HEK293T (cell line): ENCODE measurements at regions not wholly inside any gene's neighbourhood (a gene's known extent, or its start where the extent isn't known, plus 50 kb on each side); places are given as distances from the start of the nearest gene placed in this dataset.
"Not testable (repeated sequence)": the region's sequence is repeated elsewhere in the genome, so short reads cannot be mapped to it uniquely, and the experiment has no call there.

ENCODE experiments used
- CTCF ChIA-PET: fragments of 350-600 bp; formaldehyde crosslinking; extraction: SDS; loops from one replicate; lab custom pipeline; 2021; ENCODE audit warnings: antibody characterized with exemption, inconsistent platforms; lab: Yijun Ruan, JAX
- POLR2A ChIA-PET: fragments of 350-600 bp; formaldehyde crosslinking; extraction: SDS; loops from one replicate; lab custom pipeline; 2020; ENCODE audit warnings: antibody characterized with exemption, inconsistent platforms; lab: Yijun Ruan, JAX
- DNase-seq: peaks from one replicate; pipeline ENCODE4 v3.0.0; 2012; ENCODE audit warnings: mixed read lengths; ENCODE audit errors: extremely low spot score
- ARNT ChIP-seq: fragments of 450-650 bp; IDR thresholded peaks from 2 replicates; pipeline ENCODE4 v1.6.1; 2017; ENCODE audit warnings: mild to moderate bottlenecking
- BHLHE40 ChIP-seq: fragments of 450-650 bp; IDR thresholded peaks from 2 replicates; pipeline ENCODE4 v1.6.1; 2016; ENCODE audit warnings: mild to moderate bottlenecking, moderate library complexity, borderline replicate concordance
- CTBP1 ChIP-seq: fragments of 450-650 bp; IDR thresholded peaks from 2 replicates; pipeline ENCODE4 v1.6.1; 2016; ENCODE audit warnings: borderline replicate concordance
- ELF4 ChIP-seq: fragments of 450-650 bp; IDR thresholded peaks from 2 replicates; pipeline ENCODE4 v1.6.1; 2017; ENCODE audit warnings: antibody characterized with exemption
- FOXA1 ChIP-seq: fragments of 450-650 bp; IDR thresholded peaks from 2 replicates; pipeline ENCODE4 v1.6.1; 2016; ENCODE audit warnings: mild to moderate bottlenecking
- FOXK2 ChIP-seq: fragments of 450-650 bp; IDR thresholded peaks from 2 replicates; pipeline ENCODE4 v1.6.1; 2016; ENCODE audit warnings: mild to moderate bottlenecking
- FOXM1 ChIP-seq: fragments of 450-650 bp; IDR thresholded peaks from 2 replicates; pipeline ENCODE4 v1.6.1; 2017; ENCODE audit warnings: mild to moderate bottlenecking, borderline replicate concordance
- HDGF ChIP-seq: fragments of 450-650 bp; IDR thresholded peaks from 2 replicates; pipeline ENCODE4 v1.6.1; 2017; ENCODE audit warnings: antibody characterized with exemption, borderline replicate concordance
- L3MBTL2 ChIP-seq: fragments of 450-650 bp; conservative IDR thresholded peaks from 2 replicates; pipeline ENCODE4 v1.6.1; 2016; ENCODE audit warnings: mild to moderate bottlenecking
- LEF1 ChIP-seq: fragments of 450-650 bp; IDR thresholded peaks from 2 replicates; pipeline ENCODE4 v1.6.1; 2017; ENCODE audit warnings: mild to moderate bottlenecking, borderline replicate concordance
- NFRKB ChIP-seq: fragments of 450-650 bp; IDR thresholded peaks from 2 replicates; pipeline ENCODE4 v1.6.1; 2016; ENCODE audit warnings: mild to moderate bottlenecking, moderate library complexity
- SP1 ChIP-seq: fragments of 450-650 bp; IDR thresholded peaks from 2 replicates; pipeline ENCODE4 v1.6.1; 2017
- SUZ12 ChIP-seq: fragments of 450-650 bp; IDR thresholded peaks from 2 replicates; pipeline ENCODE4 v1.6.1; 2016; ENCODE audit warnings: mild to moderate bottlenecking
- TARDBP ChIP-seq: fragments of 450-650 bp; IDR thresholded peaks from 2 replicates; pipeline ENCODE4 v1.6.1; 2016
- ZNF384 ChIP-seq: fragments of 450-650 bp; IDR thresholded peaks from 2 replicates; pipeline ENCODE4 v1.6.1; 2016
- TF ChIP-seq, protein P1 (sequence below): fragments of 450-650 bp; IDR thresholded peaks from 2 replicates; pipeline ENCODE4 v1.6.1; 2016

DNA sequence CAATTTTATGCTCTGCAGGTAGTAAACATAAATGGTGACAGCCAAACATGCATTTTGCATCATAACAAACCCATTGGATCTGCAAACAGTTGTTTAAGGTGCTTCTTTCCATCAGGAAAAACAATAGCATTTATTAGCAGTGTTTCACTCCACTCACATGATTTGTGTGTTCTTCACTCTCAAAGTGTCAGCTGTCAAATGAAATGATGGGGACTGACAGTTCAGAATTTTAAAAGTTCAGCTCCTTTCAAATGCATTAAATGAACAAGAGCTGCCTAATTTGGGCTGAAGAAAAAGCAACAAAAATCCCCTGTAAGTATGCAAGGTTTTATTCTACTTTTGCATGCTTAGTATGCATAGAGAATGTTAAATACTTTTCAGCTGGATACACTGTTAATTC lies 145.2 kb upstream of the CDIN1 start:
- DNase-seq = no peak
- ChIA-PET POLR2A (no interaction called here), CTCF (no interaction called here)

DNA sequence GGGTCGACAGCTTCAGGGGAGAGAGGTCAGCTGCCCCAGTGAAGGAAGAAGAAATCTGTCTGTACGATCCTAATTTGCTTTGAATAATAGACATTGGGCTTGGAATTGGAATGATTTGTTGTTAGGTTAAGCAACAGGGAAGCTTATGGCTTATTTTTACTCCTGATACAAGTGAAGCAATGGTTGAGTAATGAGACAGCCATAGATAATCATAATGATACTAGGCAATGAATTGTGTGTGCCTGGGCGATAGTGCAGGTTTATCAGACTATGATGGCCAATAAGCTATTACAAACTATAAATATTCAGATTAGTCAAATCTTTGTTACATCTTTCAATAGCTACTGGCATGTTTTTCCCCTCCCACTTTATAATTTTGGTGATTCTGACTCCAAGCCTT lies 140.9 kb upstream of the CDIN1 start:
- no peak for DNase-seq
- CTCF ChIA-PET = no interaction called here
- POLR2A ChIA-PET = no interaction called here
- TF ChIP-seq SUZ12 (no peak), ELF4 (no peak), LEF1 (no peak), SP1 (no peak), FOXK2 (no peak), TARDBP (no peak), FOXA1 (no peak), ZNF384 (no peak), HDGF (no peak), CTBP1 (no peak), ARNT (no peak), NFRKB (no peak), BHLHE40 (no peak)
- TF ChIP-seq, protein P1, sequence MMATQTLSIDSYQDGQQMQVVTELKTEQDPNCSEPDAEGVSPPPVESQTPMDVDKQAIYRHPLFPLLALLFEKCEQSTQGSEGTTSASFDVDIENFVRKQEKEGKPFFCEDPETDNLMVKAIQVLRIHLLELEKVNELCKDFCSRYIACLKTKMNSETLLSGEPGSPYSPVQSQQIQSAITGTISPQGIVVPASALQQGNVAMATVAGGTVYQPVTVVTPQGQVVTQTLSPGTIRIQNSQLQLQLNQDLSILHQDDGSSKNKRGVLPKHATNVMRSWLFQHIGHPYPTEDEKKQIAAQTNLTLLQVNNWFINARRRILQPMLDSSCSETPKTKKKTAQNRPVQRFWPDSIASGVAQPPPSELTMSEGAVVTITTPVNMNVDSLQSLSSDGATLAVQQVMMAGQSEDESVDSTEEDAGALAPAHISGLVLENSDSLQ = no peak

More for the DNA sequence above, 145.2 kb upstream of the CDIN1 start:
- TF ChIP-seq L3MBTL2 (no peak), NFRKB (no peak), HDGF (no peak), TARDBP (no peak), SP1 (no peak), FOXK2 (no peak), SUZ12 (no peak), CTBP1 (no peak), ZNF384 (no peak), ARNT (no peak), FOXM1 (no peak), LEF1 (no peak), ELF4 (no peak), BHLHE40 (no peak), FOXA1 (no peak)
- TF ChIP-seq, protein P1 = no peak

DNA sequence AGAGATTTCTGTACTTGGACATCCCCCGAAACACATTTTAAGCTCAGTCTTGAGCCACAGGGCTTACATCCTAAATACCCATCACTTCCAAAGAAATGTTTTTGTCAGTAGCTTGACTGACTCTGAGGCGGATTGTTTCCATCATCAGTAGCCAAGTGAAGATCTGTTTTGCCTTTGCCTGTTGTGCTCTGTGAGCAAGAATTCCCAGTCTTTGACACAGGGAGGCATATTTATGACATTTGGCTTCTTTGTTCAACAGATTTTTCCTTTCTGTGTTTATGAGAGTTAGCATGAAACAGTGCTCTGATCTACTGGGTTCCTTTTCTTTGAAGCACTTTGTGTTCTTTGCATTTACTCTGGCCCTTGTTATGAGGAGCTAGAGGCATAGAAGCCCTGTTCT lies 132.1 kb upstream of the CDIN1 start:
- ChIA-PET POLR2A (no interaction called here), CTCF (no interaction called here)
- no peak for DNase-seq
- no peak for TF ChIP-seq CTBP1

DNA sequence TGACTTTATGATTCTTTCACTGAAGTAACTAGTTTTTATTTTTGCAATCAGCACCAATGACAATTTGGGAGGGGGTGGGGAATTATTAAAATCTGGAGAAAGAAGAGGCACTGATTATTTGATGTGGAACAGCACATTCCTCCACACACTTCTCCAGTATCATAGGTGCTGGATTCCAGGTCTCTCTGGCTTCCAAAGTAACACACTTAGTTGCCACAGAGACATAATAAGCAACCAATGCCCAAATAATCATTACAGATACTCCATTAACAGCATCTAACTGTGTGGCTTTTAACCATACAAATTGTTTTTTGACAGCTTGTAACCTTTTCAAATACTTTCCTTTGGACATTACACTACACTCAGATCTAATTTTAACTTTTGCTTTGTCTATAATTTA lies 131.0 kb upstream of the CDIN1 start:
- ChIA-PET CTCF (interaction anchor here (0.6 kb wide), 1 partner anchor 66 kb away, joined by 4 read pairs; no protein-coding TSS in a partner anchor), POLR2A (interaction anchor here (0.7 kb wide), 1 partner anchor 1005 kb away, joined by 3 read pairs; no protein-coding TSS in a partner anchor)
- no peak for TF ChIP-seq FOXM1
- TF ChIP-seq SUZ12 = no peak
- TF ChIP-seq ELF4 = no peak
- no peak for TF ChIP-seq HDGF
- no peak for TF ChIP-seq FOXA1
- TF ChIP-seq TARDBP = no peak
- TF ChIP-seq L3MBTL2 = no peak
- no peak for TF ChIP-seq ARNT
- TF ChIP-seq CTBP1 = no peak
- TF ChIP-seq, protein P1 = no peak
- no peak for TF ChIP-seq BHLHE40
- DNase-seq = no peak

DNA sequence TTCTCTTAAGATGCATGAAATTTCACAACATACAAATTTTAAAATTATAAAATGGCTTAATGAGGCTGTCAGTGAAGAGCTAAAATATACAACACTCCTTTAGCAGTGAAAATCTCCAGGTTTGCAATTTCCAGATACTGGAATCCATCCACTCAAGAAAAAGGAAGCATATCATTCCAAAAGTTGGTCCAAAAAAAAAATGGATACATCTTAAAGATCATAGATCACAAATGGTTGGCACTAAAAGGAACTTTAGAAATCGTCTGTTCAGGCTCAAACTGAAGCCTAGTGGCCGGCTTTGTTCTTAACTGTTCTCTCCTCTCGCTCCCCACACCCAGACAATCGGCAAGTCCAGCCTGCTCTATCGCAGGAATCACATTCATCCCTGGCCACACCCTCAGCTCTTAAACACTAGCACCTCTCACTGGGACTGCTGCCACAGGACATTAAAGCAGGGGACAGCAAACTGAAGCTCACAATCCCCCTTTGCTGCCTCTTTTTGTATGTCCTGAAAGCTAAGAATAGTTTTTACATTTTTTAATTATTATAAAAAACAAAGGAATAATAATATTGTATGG lies 130.3 kb upstream of the CDIN1 start:
- ChIA-PET POLR2A (interaction anchor here (0.7 kb wide), 1 partner anchor 1006 kb away, joined by 3 read pairs; no protein-coding TSS in a partner anchor), CTCF (no interaction called here)
- DNase-seq = peak; percentile 21
- TF ChIP-seq FOXK2 = no peak
- no peak for TF ChIP-seq ELF4
- no peak for TF ChIP-seq ARNT
- TF ChIP-seq ZNF384 = no peak
- no peak for TF ChIP-seq CTBP1

DNA sequence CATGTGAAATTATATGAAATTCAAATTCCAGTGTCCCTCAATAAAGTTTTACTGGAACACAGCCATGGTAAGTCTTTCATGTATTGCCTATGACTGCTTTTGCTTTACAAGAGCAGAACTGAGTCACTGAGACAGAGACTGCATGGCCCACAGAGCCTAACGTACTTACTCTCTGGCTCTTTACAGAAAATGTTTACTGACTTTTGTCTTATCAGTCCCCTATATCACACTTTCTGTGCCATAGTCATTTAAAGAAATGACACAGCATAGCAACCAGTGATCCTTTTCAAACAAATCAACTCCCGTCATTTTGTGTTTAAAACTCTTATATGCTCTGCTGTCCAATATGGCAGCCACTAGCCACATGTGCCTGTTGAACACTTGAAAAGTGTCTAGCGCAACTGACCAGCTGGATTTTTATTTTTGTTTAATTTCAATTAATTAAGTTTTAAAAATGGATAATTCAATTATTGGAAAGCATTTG lies 129.7 kb upstream of the CDIN1 start:
- CTCF ChIA-PET = no interaction called here
- TF ChIP-seq L3MBTL2 = no peak
- TF ChIP-seq, protein P1 = no peak
- TF ChIP-seq HDGF = no peak
- no peak for TF ChIP-seq CTBP1
- TF ChIP-seq SP1 = no peak
- TF ChIP-seq ZNF384 = no peak
- TF ChIP-seq LEF1 = no peak
- TF ChIP-seq FOXA1 = no peak
- no peak for TF ChIP-seq SUZ12
- no peak for TF ChIP-seq NFRKB
- no peak for TF ChIP-seq FOXK2
- no peak for TF ChIP-seq BHLHE40
- no peak for TF ChIP-seq ELF4
- TF ChIP-seq TARDBP = no peak
- TF ChIP-seq ARNT = no peak
- TF ChIP-seq FOXM1 = no peak
- POLR2A ChIA-PET = no interaction called here

DNA sequence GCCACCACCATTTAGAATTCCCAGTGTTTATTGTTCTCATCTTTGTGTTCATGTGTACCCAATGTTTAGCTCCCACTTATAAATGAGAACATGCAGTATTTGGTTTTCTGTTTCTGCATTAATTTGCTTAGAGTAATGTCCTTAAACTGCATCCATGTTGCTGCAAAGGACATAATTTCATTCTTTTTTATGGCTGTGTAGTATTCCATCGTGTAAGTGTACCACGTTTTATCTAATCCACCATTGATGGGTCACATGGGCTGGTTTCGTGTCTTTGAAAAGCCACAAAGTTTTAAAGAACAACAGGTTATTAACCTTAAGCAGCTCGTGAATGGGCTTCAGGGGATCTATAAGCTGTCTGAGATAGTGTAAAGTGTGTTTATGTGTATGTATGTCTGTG lies 125.2 kb upstream of the CDIN1 start:
- DNase-seq, CTCF ChIA-PET, POLR2A ChIA-PET: not testable (repeated sequence)

More for the DNA sequence above, 129.7 kb upstream of the CDIN1 start:
- no peak for DNase-seq
